CD4-positive, alpha-beta T cell (primary cell): ENCODE measurements at regions not wholly inside any gene's neighbourhood (a gene's known extent, or its start where the extent isn't known, plus 50 kb on each side); places are given as distances from the start of the nearest gene placed in this dataset.

Experiments
- ATAC-seq: fragments of 200-7000 bp; cut with Tn5 transposase; one replicate; pipeline ENCODE4 v1.10.0; 2022; ENCODE audit warnings: mild to moderate bottlenecking; ENCODE audit not compliant: poor library complexity
- CTCF ChIA-PET: fragments of 350-600 bp; sonication (Branson Sonifier 250); formaldehyde crosslinking; loops from one replicate; lab custom pipeline; 2021; ENCODE audit warnings: antibody characterized with exemption, inconsistent platforms; lab: Charles Lee
- POLR2A ChIA-PET: fragments of 350-600 bp; sonication (Branson Sonifier 250); formaldehyde crosslinking; loops from one replicate; lab custom pipeline; 2021; ENCODE audit warnings: antibody characterized with exemption, inconsistent platforms; lab: Charles Lee
- DNase-seq, 14 experiments: peaks; one replicate each; pipeline ENCODE4 v3.0.0-alpha.2; 2013 to 2020; ENCODE audit warnings: mixed read lengths in 2 of 14
- H3K27ac ChIP-seq, 2 donors: one replicate each; pipeline versions ENCODE4 v1.5.1 to v1.7.0; 2013; ENCODE audit warnings: low read length in 2 of 2, low read depth in 1 of 2, mild to moderate bottlenecking in 1 of 2
- H3K27me3 ChIP-seq, 2 experiments: 1 replicate in 1 of 2; 2 replicates in 1 of 2; pipeline versions ENCODE4 v1.6.1 to v1.7.0; 2013; ENCODE audit warnings: low read length in 2 of 2, control low read depth in 1 of 2, mild to moderate bottlenecking in 1 of 2, moderate library complexity in 1 of 2; ENCODE audit not compliant: insufficient read depth in 2 of 2, control insufficient read depth in 1 of 2
- H3K36me3 ChIP-seq: one replicate; pipeline ENCODE4 v1.6.1; 2013; ENCODE audit warnings: low read length, control low read depth; ENCODE audit not compliant: insufficient read depth
- H3K4me1 ChIP-seq: one replicate; pipeline ENCODE4 v1.6.1; 2013; ENCODE audit warnings: low read length, control low read depth; ENCODE audit not compliant: insufficient read depth
- H3K4me3 ChIP-seq: one replicate; pipeline ENCODE4 v1.5.1; 2013; ENCODE audit warnings: mild to moderate bottlenecking, low read length, moderate library complexity
- H3K9me3 ChIP-seq, 2 experiments: 1 replicate in 1 of 2; 2 replicates in 1 of 2; pipeline versions ENCODE4 v1.6.1 to v1.7.0; 2013; ENCODE audit warnings: low read length in 2 of 2, mild to moderate bottlenecking in 2 of 2, control low read depth in 1 of 2, moderate library complexity in 1 of 2; ENCODE audit not compliant: control insufficient read depth in 1 of 2, insufficient read depth in 1 of 2
- H3K27ac Mint-ChIP-seq: one replicate; pipeline ENCODE4 v1.8.0; 2020; ENCODE audit warnings: mixed read lengths
- H3K27me3 Mint-ChIP-seq: one replicate; pipeline ENCODE4 v1.8.0; 2021; ENCODE audit warnings: mixed read lengths
- H3K36me3 Mint-ChIP-seq: one replicate; pipeline ENCODE4 v1.8.0; 2021; ENCODE audit warnings: low read depth, mixed read lengths
- H3K4me1 Mint-ChIP-seq: one replicate; pipeline ENCODE4 v1.8.0; 2021; ENCODE audit warnings: low read depth, mixed read lengths
- H3K4me3 Mint-ChIP-seq: one replicate; pipeline ENCODE4 v1.8.0; 2020; ENCODE audit warnings: mild to moderate bottlenecking, mixed read lengths
- H3K9me3 Mint-ChIP-seq: one replicate; pipeline ENCODE4 v1.8.0; 2020; ENCODE audit warnings: mixed read lengths
- intact Hi-C, 2 experiments: fragments of 100-400 bp; cut with DNase I in 1 of 2; cut with micrococcal nuclease in 1 of 2; formaldehyde crosslinking; loops; one replicate each; pipeline versions ENCODE4 v1.15.1 to v1.9.0; 2023 to 2025; cut with DNase I, micrococcal nuclease
- TF ChIP-seq, protein P1 (sequence below): fragments of 200-600 bp; IDR thresholded peaks from one replicate; pipeline ENCODE4 v1.8.0; 2022; ENCODE audit warnings: antibody characterized with exemption, mild to moderate bottlenecking

DNA sequence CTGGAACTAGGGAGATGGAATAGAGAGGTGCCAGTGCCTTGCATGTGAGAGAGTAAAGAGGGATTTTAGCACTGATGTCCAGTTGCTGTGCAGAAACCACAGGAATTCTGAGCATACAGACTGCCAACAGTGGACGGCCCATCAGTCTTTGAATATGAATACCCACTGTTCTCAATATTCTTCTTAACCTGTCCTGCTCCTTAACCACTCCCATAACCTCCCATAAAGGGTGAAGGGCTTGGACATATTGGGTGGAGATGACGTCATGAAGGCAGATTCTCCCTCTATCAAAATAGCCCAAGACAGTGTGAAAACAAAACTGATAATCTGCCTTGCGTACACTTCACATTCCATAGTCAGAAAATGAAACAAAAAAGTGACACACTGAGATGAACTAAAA, 1313.7 kb upstream of the PABPC4L start:
- H3K4me3 ChIP-seq = no peak overlapping the region
- no peaks in the 10 kb centered on the region for H3K27me3 ChIP-seq
- no peak for ATAC-seq
- H3K9me3 Mint-ChIP-seq = peaks cover 13% of the 10 kb centered on the region
- no peaks in the 10 kb centered on the region for H3K36me3 Mint-ChIP-seq
- ChIA-PET CTCF (no interaction called here), POLR2A (no interaction called here)
- H3K9me3 ChIP-seq = peaks cover 0 to 5% of the 10 kb centered on the region in 2 experiments
- H3K4me1 ChIP-seq = no peaks in the 10 kb centered on the region
- no peak overlapping the region for H3K27ac Mint-ChIP-seq
- intact Hi-C loops = no loop called here
- H3K4me3 Mint-ChIP-seq = no peak overlapping the region
- H3K36me3 ChIP-seq = no peaks in the 10 kb centered on the region
- no peaks in the 10 kb centered on the region for H3K27me3 Mint-ChIP-seq
- DNase-seq = no peak
- no peaks in the 10 kb centered on the region for H3K4me1 Mint-ChIP-seq
- TF ChIP-seq, protein P1, sequence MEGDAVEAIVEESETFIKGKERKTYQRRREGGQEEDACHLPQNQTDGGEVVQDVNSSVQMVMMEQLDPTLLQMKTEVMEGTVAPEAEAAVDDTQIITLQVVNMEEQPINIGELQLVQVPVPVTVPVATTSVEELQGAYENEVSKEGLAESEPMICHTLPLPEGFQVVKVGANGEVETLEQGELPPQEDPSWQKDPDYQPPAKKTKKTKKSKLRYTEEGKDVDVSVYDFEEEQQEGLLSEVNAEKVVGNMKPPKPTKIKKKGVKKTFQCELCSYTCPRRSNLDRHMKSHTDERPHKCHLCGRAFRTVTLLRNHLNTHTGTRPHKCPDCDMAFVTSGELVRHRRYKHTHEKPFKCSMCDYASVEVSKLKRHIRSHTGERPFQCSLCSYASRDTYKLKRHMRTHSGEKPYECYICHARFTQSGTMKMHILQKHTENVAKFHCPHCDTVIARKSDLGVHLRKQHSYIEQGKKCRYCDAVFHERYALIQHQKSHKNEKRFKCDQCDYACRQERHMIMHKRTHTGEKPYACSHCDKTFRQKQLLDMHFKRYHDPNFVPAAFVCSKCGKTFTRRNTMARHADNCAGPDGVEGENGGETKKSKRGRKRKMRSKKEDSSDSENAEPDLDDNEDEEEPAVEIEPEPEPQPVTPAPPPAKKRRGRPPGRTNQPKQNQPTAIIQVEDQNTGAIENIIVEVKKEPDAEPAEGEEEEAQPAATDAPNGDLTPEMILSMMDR = no peak
- no peak overlapping the region for H3K27ac ChIP-seq

DNA sequence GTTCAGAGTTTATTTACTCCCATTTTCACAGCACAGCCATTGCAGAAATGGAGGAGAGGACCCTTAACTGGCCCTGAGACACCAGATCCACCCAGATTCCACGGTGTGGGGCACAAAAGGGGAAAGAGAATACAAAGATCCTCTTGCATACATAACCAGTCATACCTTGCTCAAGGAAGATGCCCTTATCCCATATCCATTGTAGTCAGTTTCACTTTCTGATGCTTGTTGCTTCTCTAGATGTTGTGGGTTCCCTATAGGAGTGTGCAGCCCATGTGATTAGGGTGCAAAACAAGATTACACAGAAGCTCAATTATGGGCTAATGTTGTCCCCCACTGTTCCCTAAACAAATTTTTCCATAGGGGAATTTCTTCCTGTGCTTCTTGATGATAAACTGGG, 1309.0 kb upstream of the PABPC4L start:
- DNase-seq (no peak), ATAC-seq (no peak)
- Histone ChIP-seq H3K4me3 (no peak overlapping the region), H3K36me3 (no peaks in the 10 kb centered on the region), H3K4me1 (no peaks in the 10 kb centered on the region), H3K27me3 (no peaks in the 10 kb centered on the region), H3K9me3 (peaks cover 0 to 5% of the 10 kb centered on the region in 2 experiments), H3K27ac (no peak overlapping the region)
- no peaks in the 10 kb centered on the region for H3K27me3 Mint-ChIP-seq
- H3K36me3 Mint-ChIP-seq = no peaks in the 10 kb centered on the region
- no peaks in the 10 kb centered on the region for H3K4me1 Mint-ChIP-seq
- ChIA-PET POLR2A (no interaction called here), CTCF (no interaction called here)
- no peak overlapping the region for H3K4me3 Mint-ChIP-seq
- H3K9me3 Mint-ChIP-seq = peaks cover 8% of the 10 kb centered on the region
- TF ChIP-seq, protein P1 = no peak
- no peak overlapping the region for H3K27ac Mint-ChIP-seq
- intact Hi-C loops = no loop called here

DNA sequence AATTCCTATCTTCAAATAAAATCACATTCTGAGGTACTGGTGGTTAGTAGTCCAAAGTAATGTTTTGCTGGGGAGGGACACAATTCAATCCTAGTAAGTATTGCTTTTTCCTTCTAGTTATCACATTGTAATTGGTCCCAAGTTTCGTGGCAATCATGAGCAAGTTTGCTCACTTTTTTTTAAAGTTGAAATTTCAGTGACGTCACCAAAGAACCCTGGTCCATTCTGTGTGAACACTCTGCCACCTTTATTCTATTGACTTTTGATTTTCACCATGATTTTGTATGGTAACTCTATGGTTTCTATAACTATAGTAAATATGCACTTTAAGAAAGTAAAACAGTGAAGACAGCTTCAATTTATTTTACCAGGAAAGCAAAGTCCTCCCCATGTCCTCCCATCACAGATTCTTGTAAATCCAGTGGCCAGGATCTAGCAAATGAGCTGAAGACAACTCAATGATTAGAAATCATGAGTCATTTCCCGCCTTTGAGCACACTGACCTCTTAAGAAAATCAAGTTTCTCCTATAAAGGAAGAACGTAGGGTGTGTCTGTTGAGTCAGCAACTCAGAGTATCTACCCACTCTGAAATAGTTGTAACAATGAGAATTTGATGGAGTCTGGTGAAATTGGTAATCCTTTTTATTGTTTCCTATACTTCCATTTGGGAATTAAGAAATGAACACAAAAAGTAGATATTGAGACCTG, 1306.6 kb upstream of the PABPC4L start:
- Mint-ChIP-seq H3K36me3 (no peaks in the 10 kb centered on the region), H3K4me3 (no peak overlapping the region), H3K27ac (no peak overlapping the region), H3K27me3 (no peaks in the 10 kb centered on the region), H3K9me3 (peaks cover 7% of the 10 kb centered on the region), H3K4me1 (no peaks in the 10 kb centered on the region)
- no peaks in the 10 kb centered on the region for H3K27me3 ChIP-seq
- H3K27ac ChIP-seq = no peak overlapping the region
- intact Hi-C loops = no loop called here
- peaks cover 0 to 5% of the 10 kb centered on the region in 2 experiments for H3K9me3 ChIP-seq
- ATAC-seq (no peak), DNase-seq (no peak)
- no peaks in the 10 kb centered on the region for H3K4me1 ChIP-seq
- TF ChIP-seq, protein P1 = no peak
- H3K36me3 ChIP-seq = no peaks in the 10 kb centered on the region
- POLR2A ChIA-PET = no interaction called here
- CTCF ChIA-PET = no interaction called here
- H3K4me3 ChIP-seq = no peak overlapping the region
